HepG2 (cell line): ENCODE measurements at regions not wholly inside any gene's neighbourhood (a gene's known extent, or its start where the extent isn't known, plus 50 kb on each side); places are given as distances from the start of the nearest gene placed in this dataset.

Source experiments
- ATAC-seq: fragments of 200-7000 bp; cut with Tn5 transposase; 3 replicates; pipeline ENCODE4 v1.9.1; 2020; ENCODE audit warnings: mild to moderate bottlenecking, moderate library complexity
- BruUV-seq: library from RNA; stranded (reverse); fragments of 400-500 nt; replicated peaks from 2 replicates; lab custom pipeline; 2021; lab: Mats Ljungman, UMichigan
- CTCF ChIA-PET: fragments of 300-600 bp; formaldehyde crosslinking; extraction: SDS; loops from one replicate; lab custom pipeline; 2021; ENCODE audit warnings: low total read pairs, inconsistent platforms, low intra/inter-chr PET ratio; lab: Yijun Ruan, JAX
- POLR2A ChIA-PET: fragments of 350-600 bp; sonication (Branson Sonifier 250); formaldehyde crosslinking; loops from one replicate; lab custom pipeline; 2020; ENCODE audit warnings: antibody characterized with exemption, inconsistent platforms; lab: Yijun Ruan, JAX
- DNase-seq: peaks from one replicate; pipeline ENCODE4 v3.0.0-alpha.2; 2015; ENCODE audit warnings: low spot score
- FAIRE-seq: peaks from 3 replicates; lab custom pipeline; 2011; peaks lifted over from hg19 to GRCh38; lab: Jason Lieb, UNC
- H2AFZ ChIP-seq: one replicate; pipeline ENCODE4 v1.6.1; 2011; ENCODE audit warnings: low read length, inconsistent platforms
- H3K27ac ChIP-seq: fragments of 300-600 bp; 3 replicates; pipeline ENCODE4 v1.8.0; 2011; ENCODE audit warnings: mixed run types, mild to moderate bottlenecking, mixed read lengths, low read length, inconsistent platforms; ENCODE audit not compliant: insufficient read depth; ENCODE audit errors: extremely low read length
- H3K27me3 ChIP-seq, 2 experiments: fragments of 200-600 bp in 1 of 2; 2 replicates in 1 of 2; 3 replicates in 1 of 2; pipeline versions ENCODE4 v1.6.0 to v1.8.0; 2011; ENCODE audit warnings: low read length in 2 of 2, mild to moderate bottlenecking in 2 of 2, moderate library complexity in 2 of 2, inconsistent platforms in 1 of 2; ENCODE audit not compliant: insufficient read depth in 2 of 2, control insufficient read depth in 1 of 2
- H3K36me3 ChIP-seq, 2 experiments: fragments of 200-600 bp in 1 of 2; replicated peaks in 1 of 2; 2 replicates in 1 of 2; 3 replicates in 1 of 2; pipeline versions ENCODE4 v1.5.1 to v1.8.0; 2011; ENCODE audit warnings: low read length in 2 of 2, inconsistent platforms in 1 of 2; ENCODE audit not compliant: insufficient read depth in 2 of 2, control insufficient read depth in 1 of 2
- H3K4me1 ChIP-seq: 2 replicates; pipeline ENCODE4 v1.5.1; 2012; ENCODE audit warnings: low read length, inconsistent platforms; ENCODE audit not compliant: insufficient read depth
- H3K4me2 ChIP-seq: 2 replicates; pipeline ENCODE4 v1.6.0; 2011; ENCODE audit warnings: low read depth, low read length, inconsistent platforms
- H3K4me3 ChIP-seq, 3 experiments: fragments of 200-600 bp in 1 of 3; sonication (generic), shearing (Covaris generic) in 1 of 3; replicated peaks in 1 of 3; 2 replicates each; pipeline ENCODE4 v1.5.1; 2011 to 2016; ENCODE audit warnings: low read length in 3 of 3, inconsistent platforms in 2 of 3, low read depth in 2 of 3, mild to moderate bottlenecking in 2 of 3, control low read depth in 1 of 3, mixed read lengths in 1 of 3; ENCODE audit not compliant: insufficient read depth in 1 of 3
- H3K79me2 ChIP-seq: one replicate; pipeline ENCODE4 v1.6.1; 2011; ENCODE audit warnings: low read length, inconsistent platforms; ENCODE audit not compliant: insufficient read depth
- H3K9ac ChIP-seq: 2 replicates; pipeline ENCODE4 v1.6.0; 2011; ENCODE audit warnings: mild to moderate bottlenecking, low read depth, low read length, inconsistent platforms; ENCODE audit not compliant: insufficient read depth
- H3K9me3 ChIP-seq: 2 replicates; pipeline ENCODE4 v1.5.1; 2012; ENCODE audit warnings: mild to moderate bottlenecking, low read length
- H4K20me1 ChIP-seq: 2 replicates; pipeline ENCODE4 v1.6.0; 2011; ENCODE audit warnings: inconsistent platforms, mild to moderate bottlenecking, low read length, moderate library complexity; ENCODE audit not compliant: insufficient read depth
- BCLAF1 ChIP-seq: fragments of 450-650 bp; IDR thresholded peaks from 2 replicates; pipeline ENCODE4 v1.6.1; 2017; ENCODE audit warnings: mild to moderate bottlenecking
- BRD4 ChIP-seq: sonication (generic); formaldehyde crosslinking; IDR thresholded peaks from 2 replicates; pipeline ENCODE4 v1.4.0; 2020; ENCODE audit warnings: missing genetic modification reagents
- EP300 ChIP-seq, 3 experiments: sonication (generic) in 1 of 3; formaldehyde crosslinking in 1 of 3; IDR thresholded peaks; 2 replicates each; pipeline versions ENCODE4 v1.5.1 to v1.6.1; 2011 to 2020; ENCODE audit warnings: low read depth in 2 of 3, low read length in 2 of 3, borderline replicate concordance in 1 of 3, improper control_type of control experiment in 1 of 3, mild to moderate bottlenecking in 1 of 3, missing genetic modification reagents in 1 of 3, moderate library complexity in 1 of 3
- EZH2 ChIP-seq: conservative IDR thresholded peaks from 2 replicates; pipeline ENCODE4 v1.6.1; 2012; ENCODE audit warnings: mild to moderate bottlenecking, low read depth, low read length, moderate library complexity
- NFE2L2 ChIP-seq: fragments of 150-350 bp; IDR thresholded peaks from 2 replicates; pipeline ENCODE4 v1.6.1; 2014; ENCODE audit warnings: low read length
- NFKB2 ChIP-seq: sonication (generic); formaldehyde crosslinking; IDR thresholded peaks from 2 replicates; pipeline ENCODE4 v1.4.0; 2020; ENCODE audit warnings: missing genetic modification reagents, borderline replicate concordance
- PLSCR1 ChIP-seq: sonication (generic); formaldehyde crosslinking; IDR thresholded peaks from 2 replicates; pipeline ENCODE4 v1.5.0; 2020; ENCODE audit warnings: missing genetic modification reagents, mild to moderate bottlenecking, borderline replicate concordance
- SP5 ChIP-seq: IDR thresholded peaks from 2 replicates; pipeline ENCODE4 v1.6.1; 2016; ENCODE audit warnings: low read depth, borderline replicate concordance
- SRF ChIP-seq: IDR thresholded peaks from 2 replicates; pipeline ENCODE4 v1.6.1; 2011; ENCODE audit warnings: mild to moderate bottlenecking, low read depth, low read length, moderate library complexity
- YY1 ChIP-seq: IDR thresholded peaks from 2 replicates; pipeline ENCODE4 v1.6.1; 2011; ENCODE audit warnings: low read length, low read depth, moderate library complexity, mild to moderate bottlenecking; ENCODE audit not compliant: insufficient read depth, insufficient replicate concordance
- ZNF317 ChIP-seq: sonication (generic); formaldehyde crosslinking; IDR thresholded peaks from 2 replicates; pipeline ENCODE4 v1.5.0; 2020; ENCODE audit warnings: mild to moderate bottlenecking, missing genetic modification reagents
- ZNF564 ChIP-seq: sonication (generic); formaldehyde crosslinking; IDR thresholded peaks from 2 replicates; pipeline ENCODE4 v1.8.1; 2023; ENCODE audit warnings: mild to moderate bottlenecking, missing genetic modification reagents
- ZNF614 ChIP-seq: IDR thresholded peaks from 2 replicates; pipeline ENCODE4 v1.6.1; 2018; ENCODE audit warnings: missing biosample characterization, missing genetic modification reagents, inconsistent platforms, borderline replicate concordance
- ZSCAN31 ChIP-seq: sonication (generic); formaldehyde crosslinking; IDR thresholded peaks from 2 replicates; pipeline ENCODE4 v1.5.0; 2020; ENCODE audit warnings: low read depth, mild to moderate bottlenecking, missing genetic modification reagents
- WGBS: methylation state at CpG from one replicate; pipeline ENCODE4 v1.1.6; 2017; ENCODE audit warnings: low lambda C conversion rate; 5-methylcytosine and 5-hydroxymethylcytosine counted together
- in situ Hi-C: cut with HindIII; loops from 2 replicates; pipeline ENCODE4 v1.10.0; 2017; ENCODE audit warnings: low pct_unique_long_range_greater_than_20kb; ENCODE audit not compliant: extremely low pct_ligation_motif_present
- intact Hi-C: fragments of 100-400 bp; cut with micrococcal nuclease; formaldehyde crosslinking; loops from one replicate; pipeline ENCODE4 v1.10.0; 2022; ENCODE audit not compliant: unreplicated experiment
- TF ChIP-seq, protein P1 (sequence below): sonication (generic); formaldehyde crosslinking; IDR thresholded peaks from 2 replicates; pipeline ENCODE4 v1.8.1; 2023; ENCODE audit warnings: missing genetic modification reagents, mild to moderate bottlenecking, borderline replicate concordance

- no peak for TF ChIP-seq EZH2
- no peak for TF ChIP-seq ZNF564
- TF ChIP-seq NFE2L2: no peak
- no peak for TF ChIP-seq SRF
- TF ChIP-seq EP300 (IDR thresholded peaks at IDR 0.05; ENCODE audit: low read depth in 2 of 2, low read length in 2 of 2): no peak
- TF ChIP-seq EP300 (CRISPR knock-in tag; IDR thresholded peaks at IDR 0.05; ENCODE audit: borderline replicate concordance): no peak
- no peak for TF ChIP-seq SP5 (CRISPR knock-in tag)
- TF ChIP-seq ZNF317 (CRISPR knock-in tag): no peak
- FAIRE-seq: no peak
- Histone ChIP-seq H3K9me3 (no peaks in the 10 kb centered on the region), H3K27ac (no peak overlapping the region), H3K4me1 (no peaks in the 10 kb centered on the region), H3K9ac (no peak overlapping the region), H3K36me3 (no peaks in the 10 kb centered on the region), H2AFZ (no peak overlapping the region), H3K4me2 (no peak overlapping the region), H4K20me1 (no peaks in the 10 kb centered on the region), H3K4me3 (no peak overlapping the region), H3K79me2 (no peaks in the 10 kb centered on the region), H3K27me3 (no peaks in the 10 kb centered on the region; a peak in 1 of 5 replicates)
- ChIA-PET CTCF (no interaction called here), POLR2A (no interaction called here)
- intact Hi-C loops: no loop called here
- no peak for DNase-seq
- in situ Hi-C loops: no loop called here
- ATAC-seq: no peak
- 3% methylated on average over 5 of the region's 5 CpGs for WGBS
- no TSS peak for BruUV-seq
Observed at GRCh38 chr13:22229916-22230315, 559.0 kb downstream of the FGF9 start.

DNA sequence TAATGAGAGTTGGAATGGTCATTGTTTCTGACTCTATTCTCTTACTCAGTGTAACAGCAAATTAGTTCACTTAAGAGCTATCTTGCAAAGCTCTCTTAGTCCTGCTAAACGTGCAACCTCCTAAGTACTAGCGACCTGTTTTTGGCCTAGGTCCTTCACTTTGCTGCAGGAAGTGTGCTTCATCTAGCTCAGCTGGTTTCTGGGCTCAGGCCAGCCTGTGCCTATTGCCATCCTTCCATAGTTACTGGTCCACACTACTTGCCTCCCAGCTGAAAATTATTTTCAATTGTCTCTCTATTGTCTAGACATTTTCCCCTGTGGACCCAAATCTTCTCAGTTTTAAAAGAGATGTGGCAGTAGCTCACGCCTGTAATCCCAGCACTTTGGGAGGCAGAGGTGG, 561.3 kb downstream of the FGF9 start:
- no peaks in the 10 kb centered on the region for H3K9me3 ChIP-seq
- 15% methylated on average over 3 of the region's 3 CpGs for WGBS
- no peak for FAIRE-seq
- no peak overlapping the region for H3K27ac ChIP-seq
- intact Hi-C loops: no loop called here
- H3K4me2 ChIP-seq: no peak overlapping the region
- H4K20me1 ChIP-seq: no peaks in the 10 kb centered on the region
- H3K36me3 ChIP-seq: no peaks in the 10 kb centered on the region
- no peaks in the 10 kb centered on the region for H3K27me3 ChIP-seq
- in situ Hi-C loops: no loop called here
- DNase-seq: no peak
- ATAC-seq: no peak
- POLR2A ChIA-PET: no interaction called here
- CTCF ChIA-PET: no interaction called here
- no peak overlapping the region for H3K9ac ChIP-seq
- no peaks in the 10 kb centered on the region for H3K79me2 ChIP-seq
- no peak overlapping the region for H2AFZ ChIP-seq
- H3K4me3 ChIP-seq: no peak overlapping the region
- no peaks in the 10 kb centered on the region for H3K4me1 ChIP-seq
- BruUV-seq: no TSS peak
- TF ChIP-seq, protein P1, sequence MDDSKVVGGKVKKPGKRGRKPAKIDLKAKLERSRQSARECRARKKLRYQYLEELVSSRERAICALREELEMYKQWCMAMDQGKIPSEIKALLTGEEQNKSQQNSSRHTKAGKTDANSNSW (CRISPR knock-in tag): no peak
- TF ChIP-seq YY1 (no peak), BCLAF1 (no peak), BRD4 (CRISPR knock-in tag) (no peak), ZNF614 (CRISPR knock-in tag) (no peak), PLSCR1 (CRISPR knock-in tag) (no peak), ZSCAN31 (no peak), NFKB2 (CRISPR knock-in tag) (no peak)
